PC-3 (cell line): ENCODE measurements at regions not wholly inside any gene's neighbourhood (a gene's known extent, or its start where the extent isn't known, plus 50 kb on each side); places are given as distances from the start of the nearest gene placed in this dataset.

Experiments used
- EZH2 ChIP-seq: fragments of 300-600 bp; sonication (generic); IDR thresholded peaks from one replicate; pipeline ENCODE4 v1.6.1; 2017; ENCODE audit warnings: antibody characterized with exemption, mild to moderate bottlenecking, low read length; ENCODE audit not compliant: unreplicated experiment
- EZH2phosphoT487 ChIP-seq: fragments of 300-600 bp; sonication (generic); IDR thresholded peaks from 2 replicates; pipeline ENCODE4 v1.6.1; 2018; ENCODE audit warnings: mild to moderate bottlenecking, antibody characterized with exemption, low read length, borderline replicate concordance
- TF ChIP-seq, protein P1 (sequence below): fragments of 300-600 bp; sonication (generic); conservative IDR thresholded peaks from 2 replicates; pipeline ENCODE4 v1.5.1; 2017; ENCODE audit warnings: antibody characterized with exemption, low read depth, mild to moderate bottlenecking, low read length

DNA sequence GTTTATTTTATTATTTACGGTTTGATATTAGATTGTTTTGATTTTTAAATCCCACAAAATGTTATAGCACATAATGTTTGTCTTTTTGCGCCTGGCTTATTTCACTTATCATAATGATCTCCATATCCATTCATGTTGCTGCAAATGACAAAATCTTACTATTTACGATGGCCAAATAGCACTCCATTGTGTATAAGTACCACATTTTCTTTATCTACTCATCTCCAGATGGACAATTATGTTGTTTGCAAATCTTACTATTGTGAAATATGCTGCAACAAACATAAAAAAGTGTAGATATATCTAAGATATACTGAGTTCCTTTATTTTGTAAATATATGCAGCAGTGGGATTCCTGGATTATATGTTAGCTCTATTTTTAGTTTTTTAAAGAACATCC lies 1568.3 kb downstream of the AMY1C start:
- TF ChIP-seq, protein P1, sequence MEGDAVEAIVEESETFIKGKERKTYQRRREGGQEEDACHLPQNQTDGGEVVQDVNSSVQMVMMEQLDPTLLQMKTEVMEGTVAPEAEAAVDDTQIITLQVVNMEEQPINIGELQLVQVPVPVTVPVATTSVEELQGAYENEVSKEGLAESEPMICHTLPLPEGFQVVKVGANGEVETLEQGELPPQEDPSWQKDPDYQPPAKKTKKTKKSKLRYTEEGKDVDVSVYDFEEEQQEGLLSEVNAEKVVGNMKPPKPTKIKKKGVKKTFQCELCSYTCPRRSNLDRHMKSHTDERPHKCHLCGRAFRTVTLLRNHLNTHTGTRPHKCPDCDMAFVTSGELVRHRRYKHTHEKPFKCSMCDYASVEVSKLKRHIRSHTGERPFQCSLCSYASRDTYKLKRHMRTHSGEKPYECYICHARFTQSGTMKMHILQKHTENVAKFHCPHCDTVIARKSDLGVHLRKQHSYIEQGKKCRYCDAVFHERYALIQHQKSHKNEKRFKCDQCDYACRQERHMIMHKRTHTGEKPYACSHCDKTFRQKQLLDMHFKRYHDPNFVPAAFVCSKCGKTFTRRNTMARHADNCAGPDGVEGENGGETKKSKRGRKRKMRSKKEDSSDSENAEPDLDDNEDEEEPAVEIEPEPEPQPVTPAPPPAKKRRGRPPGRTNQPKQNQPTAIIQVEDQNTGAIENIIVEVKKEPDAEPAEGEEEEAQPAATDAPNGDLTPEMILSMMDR, result no peak
- no peak for TF ChIP-seq EZH2
- TF ChIP-seq EZH2phosphoT487, result no peak
